VCaP (cell line): ENCODE measurements at regions not wholly inside any gene's neighbourhood (a gene's known extent, or its start where the extent isn't known, plus 50 kb on each side); places are given as distances from the start of the nearest gene placed in this dataset.

ENCODE experiments used
- H3K27ac ChIP-seq: fragments of 450-650 bp; 2 replicates; pipeline ENCODE4 v1.5.1; 2017
- CTCF ChIP-seq: fragments of 450-650 bp; conservative IDR thresholded peaks from 2 replicates; pipeline ENCODE4 v1.5.1; 2017; ENCODE audit warnings: mild to moderate bottlenecking, moderate library complexity

DNA sequence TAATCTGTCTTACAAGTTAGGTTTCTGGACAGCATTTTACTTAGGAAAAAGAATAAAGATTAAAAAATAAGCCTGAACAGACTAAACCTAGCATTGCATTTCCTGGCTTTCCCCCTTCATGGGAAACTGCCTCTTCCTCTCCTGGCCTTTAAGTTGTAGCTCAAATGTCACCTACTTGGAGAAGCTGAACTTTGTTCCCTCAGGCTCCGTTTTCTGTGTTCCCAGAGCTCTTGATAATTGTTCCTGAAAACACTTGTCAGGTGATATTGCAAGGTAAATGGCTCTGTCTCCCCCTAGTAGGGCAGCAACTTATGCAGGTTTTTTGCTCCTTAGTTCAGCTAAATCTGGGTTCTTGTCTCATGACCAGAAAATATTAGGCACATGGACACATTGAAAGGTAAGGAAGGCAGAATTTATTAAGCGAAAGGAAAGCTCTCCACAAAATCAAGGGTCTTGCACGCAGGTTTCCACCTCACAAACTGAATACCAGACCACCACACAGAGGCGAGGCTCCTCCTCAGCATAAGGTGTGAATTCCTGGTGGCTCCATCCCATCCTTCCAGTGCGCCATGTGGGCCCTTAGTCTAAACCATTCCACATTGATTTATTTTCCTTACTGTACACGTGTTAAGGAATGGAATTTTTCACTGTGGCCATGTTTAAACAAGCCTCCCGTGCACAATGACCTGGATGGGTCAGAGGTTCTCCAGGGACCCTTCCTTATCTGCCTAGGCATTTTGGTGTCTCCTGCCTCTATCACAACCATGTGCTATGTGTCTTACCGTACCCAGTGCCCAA lies 229.3 kb downstream of the HNMT start:
- no peak overlapping the region for H3K27ac ChIP-seq
- TF ChIP-seq CTCF = no peak

GRCh38 chr2:138201286-138201685 lies 237.0 kb downstream of the HNMT start:
- no peak for TF ChIP-seq CTCF
- no peak overlapping the region for H3K27ac ChIP-seq

DNA sequence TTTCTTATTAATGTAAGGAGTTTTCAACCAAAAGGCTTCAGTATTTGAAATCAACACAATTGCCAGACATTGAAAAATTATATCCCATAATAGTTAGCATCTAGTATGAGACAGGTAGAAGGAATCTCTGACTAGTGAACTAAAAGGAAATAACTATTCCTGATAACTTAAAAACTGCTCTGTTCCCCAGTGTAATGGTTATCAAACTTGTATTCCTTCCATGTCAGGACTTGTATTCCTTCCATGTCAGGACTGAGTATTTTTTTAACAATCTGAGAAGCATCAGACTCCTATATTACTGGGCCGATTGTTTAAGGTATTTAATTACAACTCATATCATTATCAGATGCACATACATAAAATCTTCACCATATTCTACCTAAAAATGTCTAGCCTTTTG lies 238.5 kb downstream of the HNMT start:
- TF ChIP-seq CTCF = no peak
- no peak overlapping the region for H3K27ac ChIP-seq

GRCh38 chr2:138205281-138205680 lies 241.0 kb downstream of the HNMT start:
- H3K27ac ChIP-seq = no peak overlapping the region
- no peak for TF ChIP-seq CTCF

DNA sequence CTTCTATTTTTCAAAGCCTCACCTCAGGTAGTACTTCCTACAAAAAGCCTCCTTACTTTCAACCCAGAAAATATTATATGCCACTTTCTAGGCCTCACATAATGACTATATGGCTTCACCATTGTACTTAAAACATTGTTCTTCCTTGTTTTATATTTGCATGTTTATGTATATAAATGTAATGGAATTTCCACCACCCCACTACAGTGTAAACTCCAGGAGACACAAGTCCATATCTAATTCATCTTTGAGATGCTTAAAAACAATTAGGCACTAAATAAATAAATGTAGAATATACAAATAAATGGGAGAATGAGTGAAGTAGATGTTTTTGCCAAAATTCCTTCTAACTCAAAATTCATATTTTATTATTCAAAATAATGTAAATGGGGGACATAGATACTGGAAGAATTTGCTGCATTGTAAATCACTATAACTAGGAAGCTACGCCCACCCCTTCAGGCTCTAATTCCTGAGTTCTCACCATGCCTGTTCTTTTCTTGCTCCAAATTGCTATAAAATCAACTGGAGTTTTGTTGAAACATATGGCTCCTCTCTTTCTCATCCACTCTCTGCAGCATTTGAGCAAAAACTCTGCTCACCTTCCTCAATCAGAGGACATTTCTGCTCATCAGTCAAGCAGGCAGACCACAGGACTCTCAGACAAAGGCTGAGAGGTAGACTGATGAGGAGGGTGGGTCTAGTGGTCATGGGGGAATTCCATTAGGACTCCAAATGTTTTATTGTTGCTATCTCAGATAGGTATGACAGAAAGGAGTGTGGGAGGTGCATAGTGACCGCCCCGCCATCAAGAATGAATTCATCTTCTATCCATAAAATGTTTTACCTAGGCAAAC lies 243.0 kb downstream of the HNMT start:
- H3K27ac ChIP-seq = no peak overlapping the region
- no peak for TF ChIP-seq CTCF

DNA sequence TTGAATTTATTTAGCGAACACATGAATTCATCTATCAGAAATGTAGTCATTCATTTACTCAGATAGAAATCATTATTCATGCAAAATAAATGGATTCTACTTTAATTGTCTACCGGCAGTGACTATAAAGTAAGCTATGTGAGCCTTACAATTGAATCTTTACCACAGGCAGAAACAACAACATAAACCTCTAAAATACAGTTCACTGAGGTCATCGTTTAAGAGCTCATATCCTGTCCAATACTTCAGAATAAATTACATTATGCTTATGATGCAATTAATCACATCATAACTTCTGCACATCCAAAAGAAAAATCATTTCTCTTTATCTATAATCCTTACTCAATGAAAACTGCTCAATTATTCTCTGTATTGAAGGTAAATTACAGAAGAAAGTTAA lies 244.7 kb downstream of the HNMT start:
- no peak overlapping the region for H3K27ac ChIP-seq
- TF ChIP-seq CTCF = no peak

DNA sequence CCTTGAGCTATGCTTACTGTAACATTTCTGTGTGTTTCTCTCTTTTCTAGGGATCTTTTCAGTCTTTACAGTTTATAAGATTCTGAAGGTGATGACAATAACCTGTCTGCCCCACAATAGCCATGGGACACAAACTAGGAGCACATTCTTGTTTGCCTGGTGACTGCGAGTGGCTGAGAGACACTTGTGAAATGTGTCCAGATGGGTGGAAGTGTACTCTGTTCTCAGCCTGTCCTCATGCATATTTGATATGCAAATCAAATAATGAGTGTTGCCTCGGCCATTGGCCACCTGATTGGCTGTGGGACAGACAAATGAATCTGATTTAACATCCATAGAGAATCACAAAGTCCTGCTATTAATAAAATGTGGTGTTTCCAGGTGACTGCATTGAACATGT lies 246.2 kb downstream of the HNMT start:
- no peak for TF ChIP-seq CTCF
- H3K27ac ChIP-seq = no peak overlapping the region
